ENCODE measurements at regions not wholly inside any gene's neighbourhood (a gene's known extent, or its start where the extent isn't known, plus 50 kb on each side); places are given as distances from the start of the nearest gene placed in this dataset.

DNA sequence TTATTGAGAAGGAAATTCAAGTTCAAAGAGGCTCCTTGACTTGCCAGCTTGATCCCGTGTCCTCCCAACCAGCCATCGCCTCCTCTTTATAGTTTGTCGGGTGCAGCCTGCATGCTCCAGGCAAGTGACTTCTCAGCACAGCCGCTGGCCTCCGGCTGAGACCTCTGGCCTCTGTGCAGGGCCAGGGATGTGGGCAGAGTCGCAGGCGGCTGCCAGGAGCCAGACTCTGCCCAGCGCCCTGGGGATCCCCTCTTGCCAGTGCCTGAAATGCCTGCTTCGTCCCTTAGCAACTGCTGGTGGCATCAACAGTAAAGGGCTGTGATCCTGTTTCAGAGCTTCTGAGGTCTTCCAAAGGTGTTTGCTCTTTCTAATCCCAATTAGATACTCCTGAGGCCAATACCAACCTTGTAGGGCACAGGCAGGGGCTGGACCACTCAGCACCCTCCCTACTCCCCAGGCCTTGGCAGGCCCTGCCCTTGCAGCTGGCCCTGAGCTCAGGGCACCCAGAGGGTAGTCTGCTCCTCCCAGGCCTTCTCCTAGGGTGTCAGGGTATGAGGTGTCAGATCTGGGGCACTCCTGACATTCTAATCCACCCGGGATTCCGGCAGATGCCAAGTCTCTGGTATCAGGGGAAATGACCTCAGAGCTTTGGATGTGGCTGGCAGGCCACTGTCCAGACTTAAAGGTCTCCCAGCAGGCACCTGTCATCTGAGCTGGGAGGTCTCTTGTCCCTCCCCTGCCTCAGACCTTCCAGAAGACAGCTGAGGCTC is 68.0 kb upstream of the SIAH1 start:
- TF ChIP-seq, protein P1, sequence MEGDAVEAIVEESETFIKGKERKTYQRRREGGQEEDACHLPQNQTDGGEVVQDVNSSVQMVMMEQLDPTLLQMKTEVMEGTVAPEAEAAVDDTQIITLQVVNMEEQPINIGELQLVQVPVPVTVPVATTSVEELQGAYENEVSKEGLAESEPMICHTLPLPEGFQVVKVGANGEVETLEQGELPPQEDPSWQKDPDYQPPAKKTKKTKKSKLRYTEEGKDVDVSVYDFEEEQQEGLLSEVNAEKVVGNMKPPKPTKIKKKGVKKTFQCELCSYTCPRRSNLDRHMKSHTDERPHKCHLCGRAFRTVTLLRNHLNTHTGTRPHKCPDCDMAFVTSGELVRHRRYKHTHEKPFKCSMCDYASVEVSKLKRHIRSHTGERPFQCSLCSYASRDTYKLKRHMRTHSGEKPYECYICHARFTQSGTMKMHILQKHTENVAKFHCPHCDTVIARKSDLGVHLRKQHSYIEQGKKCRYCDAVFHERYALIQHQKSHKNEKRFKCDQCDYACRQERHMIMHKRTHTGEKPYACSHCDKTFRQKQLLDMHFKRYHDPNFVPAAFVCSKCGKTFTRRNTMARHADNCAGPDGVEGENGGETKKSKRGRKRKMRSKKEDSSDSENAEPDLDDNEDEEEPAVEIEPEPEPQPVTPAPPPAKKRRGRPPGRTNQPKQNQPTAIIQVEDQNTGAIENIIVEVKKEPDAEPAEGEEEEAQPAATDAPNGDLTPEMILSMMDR (IDR thresholded peaks at IDR 0.05) = no peak
- TF ChIP-seq POLR2AphosphoS5 (IDR thresholded peaks at IDR 0.05) = no peak
